GM21423 (cell line): ENCODE measurements at regions not wholly inside any gene's neighbourhood (a gene's known extent, or its start where the extent isn't known, plus 50 kb on each side); places are given as distances from the start of the nearest gene placed in this dataset.

Experiments
- ATAC-seq: cut with Tn5 transposase; IDR thresholded peaks from one replicate; pipeline ENCODE4 v1.9.1; 2021; ENCODE audit warnings: mild to moderate bottlenecking, moderate library complexity; ENCODE audit not compliant: unreplicated experiment

- ATAC-seq: no peak
These were observed 186.4 kb upstream of the ZRANB2 start for GRCh38 chr1:71267220-71267619.

DNA sequence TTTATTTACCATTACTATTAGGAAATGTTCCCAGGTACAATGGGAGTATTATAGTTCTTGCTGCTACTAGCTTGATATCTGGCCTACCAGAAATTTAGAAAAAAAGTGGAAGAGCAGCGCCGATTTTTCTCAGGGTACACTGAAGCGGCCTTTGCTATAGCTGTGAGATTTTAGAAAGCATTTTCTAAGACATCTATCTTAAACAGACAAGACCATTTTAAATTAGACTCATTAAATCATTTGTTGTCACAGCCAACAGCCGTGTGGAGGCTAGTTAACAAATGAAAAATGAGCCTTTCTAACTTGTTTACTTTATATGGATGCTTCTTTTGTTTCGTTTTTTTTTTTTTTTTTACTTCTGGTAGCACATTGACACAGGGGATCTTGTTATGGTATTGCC lies 183.2 kb upstream of the ZRANB2 start:
- no peak for ATAC-seq

GRCh38 chr1:71262970-71263369 lies 182.1 kb upstream of the ZRANB2 start:
- ATAC-seq: no peak

DNA sequence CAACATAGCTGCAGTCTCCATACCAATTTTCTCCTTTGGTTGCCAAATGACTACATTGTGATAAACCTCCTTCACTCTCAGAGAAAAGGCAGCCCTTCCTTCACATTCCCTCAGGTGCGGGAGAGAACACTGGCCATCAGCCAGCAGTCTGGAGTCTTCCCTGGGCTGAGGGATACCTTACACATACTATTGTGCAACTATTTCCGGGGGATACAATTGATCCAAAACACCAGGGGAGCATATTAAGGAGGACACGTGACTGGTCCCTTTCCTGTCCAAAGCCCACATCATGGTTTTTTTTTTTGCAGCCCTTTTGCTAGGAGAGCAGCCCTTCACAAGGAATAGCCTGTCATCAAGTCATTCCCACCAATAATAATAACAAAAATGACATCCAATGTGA lies 172.1 kb upstream of the ZRANB2 start:
- no peak for ATAC-seq

GRCh38 chr1:71245246-71245645 lies 164.4 kb upstream of the ZRANB2 start:
- ATAC-seq: no peak

DNA sequence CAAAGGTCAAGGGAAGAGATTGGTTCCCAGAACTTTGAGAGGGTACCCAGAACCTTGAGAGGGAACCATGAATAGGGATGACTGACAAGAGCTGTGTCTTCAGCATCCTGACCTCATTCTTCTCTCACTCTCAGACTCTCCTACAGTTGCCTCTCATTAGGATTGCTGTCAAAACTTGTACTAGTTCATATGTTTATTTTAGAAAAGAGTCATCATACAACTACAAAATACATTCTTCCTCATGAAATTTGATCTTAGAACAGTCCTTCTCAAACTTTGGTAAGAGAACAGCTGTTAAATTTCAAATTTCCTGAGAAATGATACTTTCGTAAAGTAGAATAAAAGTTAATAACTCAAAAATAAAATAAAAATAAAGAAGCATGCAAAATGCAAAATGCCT lies 161.4 kb upstream of the ZRANB2 start:
- ATAC-seq: no peak

DNA sequence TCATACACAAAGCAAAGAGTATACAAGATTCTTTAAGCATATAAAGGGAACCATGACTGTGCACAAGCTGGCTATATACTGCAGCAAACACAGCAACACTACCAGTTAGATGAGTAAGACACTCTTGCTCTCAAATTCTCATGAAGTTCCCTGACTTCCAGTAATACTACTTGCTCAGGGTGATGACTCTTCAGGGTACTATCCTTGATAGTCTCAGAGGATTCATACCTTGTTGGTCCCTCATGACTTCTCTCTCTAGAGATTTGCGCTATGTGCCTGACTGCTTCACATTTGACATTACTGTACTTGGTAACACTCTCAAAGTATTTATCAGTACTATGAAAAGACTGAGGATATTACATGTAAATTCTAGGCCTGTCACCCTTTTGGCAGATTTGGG lies 159.8 kb upstream of the ZRANB2 start:
- no peak for ATAC-seq

DNA sequence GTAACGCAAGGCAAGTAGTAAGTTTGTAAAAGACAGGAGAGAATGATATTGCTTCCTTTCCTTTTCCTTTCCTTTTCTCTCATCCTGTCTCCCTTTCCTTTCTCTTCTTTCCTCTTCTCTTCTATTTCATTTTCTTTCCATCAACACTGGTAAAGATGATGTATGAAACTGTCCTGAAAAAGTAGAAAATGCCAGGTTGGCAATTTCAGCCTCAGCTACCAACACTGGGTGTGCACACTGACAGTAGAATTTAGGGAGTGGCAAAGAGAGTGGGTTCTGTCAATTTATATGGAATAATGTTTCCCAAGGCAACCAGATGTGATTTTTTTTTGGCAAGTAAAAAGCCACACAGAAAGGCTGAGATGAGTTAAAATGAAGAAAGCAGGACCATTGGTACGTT lies 155.7 kb upstream of the ZRANB2 start:
- ATAC-seq: no peak

GRCh38 chr1:71233645-71234044 lies 152.8 kb upstream of the ZRANB2 start:
- ATAC-seq: no peak

DNA sequence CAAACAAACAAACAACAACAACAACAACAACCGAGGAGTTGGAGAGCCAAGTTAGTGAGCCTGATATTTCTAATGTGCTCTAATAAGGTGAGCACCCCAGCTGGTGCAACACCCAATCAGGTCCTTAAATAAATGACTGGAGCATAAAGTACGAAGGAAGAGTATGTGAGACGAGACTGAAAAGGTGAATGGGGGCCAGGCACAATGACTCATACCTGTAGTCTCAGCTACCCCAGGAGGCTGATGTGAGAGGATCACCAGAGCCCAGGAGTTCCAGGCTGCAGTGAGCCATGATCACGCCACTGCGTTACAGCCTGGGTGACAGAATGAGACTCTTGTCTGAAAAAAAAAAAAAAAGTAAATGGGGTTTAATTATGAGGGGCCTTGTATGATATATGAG lies 152.0 kb upstream of the ZRANB2 start:
- no peak for ATAC-seq

DNA sequence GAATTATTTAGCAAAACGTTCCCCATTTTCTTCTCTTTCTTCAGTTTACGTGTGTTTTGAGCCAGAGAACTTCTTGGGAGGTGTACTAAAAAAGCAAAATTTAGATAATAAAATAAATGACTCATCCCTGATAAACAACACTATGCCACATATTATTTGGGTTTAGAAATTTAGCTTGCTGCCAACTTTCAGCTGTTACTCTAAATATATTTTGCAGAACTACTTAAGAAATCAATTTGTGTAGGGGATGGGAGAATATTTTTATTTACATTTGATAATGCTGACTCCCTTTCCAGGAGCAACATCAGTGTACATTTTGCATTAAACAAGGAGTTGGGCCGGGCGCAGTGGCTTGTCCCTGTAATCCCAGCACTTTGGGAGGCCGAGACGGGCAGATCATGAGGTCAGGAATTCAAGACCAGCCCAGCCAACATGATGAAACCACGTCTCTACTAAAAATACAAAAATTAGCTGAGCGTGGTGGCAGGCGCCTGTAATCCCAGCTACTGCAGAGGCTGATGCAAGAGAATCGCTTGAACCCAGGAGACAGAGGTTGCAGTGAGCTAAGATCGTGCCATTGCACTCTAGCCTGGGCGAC lies 151.4 kb upstream of the ZRANB2 start:
- ATAC-seq: no peak

DNA sequence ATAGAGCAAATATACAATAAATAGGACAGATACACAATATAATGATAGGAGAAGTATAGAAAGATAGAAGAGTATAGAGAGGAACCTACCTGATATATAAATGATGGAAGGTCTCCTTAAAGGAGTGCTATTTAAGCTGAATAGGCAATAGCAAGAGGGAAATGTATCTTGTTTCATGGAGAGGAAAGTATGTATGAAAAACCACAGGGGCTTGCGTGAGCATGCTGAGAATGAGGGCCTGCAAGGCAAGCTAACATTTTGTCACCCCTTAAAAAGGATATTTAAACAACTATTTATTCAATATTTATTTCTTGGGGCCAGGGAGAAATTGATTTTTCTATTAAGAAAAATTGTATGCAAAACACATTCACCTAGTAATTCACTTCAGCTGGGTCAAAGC lies 150.9 kb upstream of the ZRANB2 start:
- no peak for ATAC-seq

DNA sequence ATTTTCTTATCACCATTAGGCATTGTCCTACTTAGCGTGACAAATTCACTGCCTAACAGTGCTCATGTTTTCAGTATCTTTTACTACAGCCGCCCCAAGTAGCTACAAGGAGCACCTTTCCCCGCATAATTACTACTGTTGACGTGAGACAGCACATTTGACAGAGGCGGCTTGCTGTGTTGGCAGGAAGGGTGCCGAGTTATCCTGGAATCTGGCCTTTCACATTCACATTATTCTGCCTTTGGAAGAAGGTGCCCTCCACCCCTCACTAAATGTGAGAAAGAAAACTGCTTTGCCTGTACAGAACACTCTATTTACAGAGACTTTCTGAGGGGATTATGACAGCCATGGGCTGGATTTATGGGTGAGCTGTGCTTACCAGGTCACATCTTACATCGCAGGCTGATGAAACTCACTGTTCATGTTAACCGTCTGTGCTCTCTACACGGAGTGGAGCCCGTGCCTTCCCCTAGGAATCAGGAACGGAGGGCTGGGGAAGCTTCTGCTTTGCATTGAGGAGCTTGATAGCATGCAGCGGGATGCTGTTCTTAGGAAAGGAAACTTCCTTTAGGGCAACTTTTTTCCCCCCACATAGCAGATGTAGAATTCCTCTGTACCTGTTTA lies 148.0 kb upstream of the ZRANB2 start:
- no peak for ATAC-seq

GRCh38 chr1:71228241-71228640 lies 147.4 kb upstream of the ZRANB2 start:
- no peak for ATAC-seq

DNA sequence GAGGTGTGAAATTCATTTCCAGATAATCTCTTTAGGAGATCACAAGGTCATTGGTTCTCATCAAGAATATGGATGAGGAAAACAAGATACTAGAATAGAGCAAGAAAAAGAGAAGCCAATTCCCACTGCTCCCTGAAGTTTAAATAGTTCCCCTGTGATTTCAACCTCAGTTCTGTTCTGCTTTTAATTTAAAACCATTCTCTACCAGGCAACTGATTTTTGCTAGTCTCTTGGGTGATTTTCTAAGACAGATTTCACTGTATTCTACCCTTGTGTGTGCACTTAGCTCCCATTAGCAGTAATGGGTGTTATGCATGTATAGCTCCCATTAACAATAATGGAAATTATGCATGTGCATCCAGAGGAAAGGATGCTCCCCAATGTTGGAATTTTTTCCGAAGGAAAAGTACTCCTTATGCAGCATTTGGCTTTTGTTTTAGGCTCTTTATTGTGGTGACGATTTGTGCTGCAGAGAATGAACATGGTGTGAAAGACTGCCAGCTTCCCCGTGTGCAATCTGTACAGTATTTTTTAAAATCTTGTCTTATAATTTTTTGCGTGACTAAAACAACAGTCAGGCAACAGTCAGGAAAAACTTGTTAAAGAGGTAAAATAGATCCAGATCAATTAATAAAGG lies 144.0 kb upstream of the ZRANB2 start:
- ATAC-seq: no peak

DNA sequence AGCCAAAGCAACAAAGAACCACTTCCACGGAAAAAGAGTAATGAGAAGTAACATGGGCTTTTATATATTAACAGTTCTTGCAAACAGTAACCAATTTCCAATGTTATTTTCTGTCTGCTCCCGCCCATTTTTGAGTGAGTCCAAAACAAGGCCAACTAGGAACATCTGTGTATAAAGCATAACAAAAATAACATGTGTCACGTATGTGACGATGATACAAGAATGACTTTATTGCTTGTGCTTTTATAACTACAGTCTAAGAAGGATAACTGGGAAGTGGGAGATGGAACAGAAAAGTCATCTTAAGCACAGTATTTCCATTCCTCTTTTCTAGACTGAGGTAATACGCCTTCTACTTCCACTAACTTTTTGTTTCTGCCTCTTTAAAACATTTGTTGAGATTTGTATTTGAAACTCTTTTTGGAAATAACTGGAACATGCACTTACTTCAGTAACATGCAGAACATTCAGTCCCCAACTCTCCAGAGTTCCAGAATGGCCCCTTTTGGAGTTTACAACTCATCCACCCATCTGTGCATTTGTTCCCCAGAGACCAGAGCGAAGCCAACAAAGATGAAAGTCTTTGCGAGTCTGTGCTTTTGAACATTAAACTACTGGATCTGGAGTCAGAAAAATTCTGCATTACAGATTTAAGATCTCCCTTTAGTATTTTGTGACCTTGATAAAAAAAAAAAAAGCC lies 143.0 kb upstream of the ZRANB2 start:
- ATAC-seq: no peak

- ATAC-seq: no peak
These were observed 141.8 kb upstream of the ZRANB2 start for GRCh38 chr1:71222668-71223067.

DNA sequence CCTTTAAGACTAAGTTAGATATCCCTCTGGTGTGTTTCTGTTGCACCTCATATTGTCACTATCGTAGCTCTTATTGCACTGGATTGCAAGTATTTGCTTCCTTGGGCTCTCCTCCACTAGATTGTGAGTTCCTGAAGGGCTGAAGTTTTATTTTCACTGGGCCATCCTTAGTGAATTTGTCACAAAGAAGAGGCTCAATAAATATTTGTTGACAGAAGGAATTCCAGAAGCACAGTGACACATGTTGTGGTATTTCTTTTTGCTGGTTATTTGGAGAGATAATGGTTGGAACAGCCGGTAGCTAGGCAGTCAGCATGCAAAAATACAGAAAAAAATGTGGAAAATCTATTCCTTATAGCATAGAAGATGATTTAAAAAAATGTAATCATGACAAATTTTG lies 129.9 kb upstream of the ZRANB2 start:
- ATAC-seq: no peak

GRCh38 chr1:71203241-71203640 lies 122.4 kb upstream of the ZRANB2 start:
- no peak for ATAC-seq

DNA sequence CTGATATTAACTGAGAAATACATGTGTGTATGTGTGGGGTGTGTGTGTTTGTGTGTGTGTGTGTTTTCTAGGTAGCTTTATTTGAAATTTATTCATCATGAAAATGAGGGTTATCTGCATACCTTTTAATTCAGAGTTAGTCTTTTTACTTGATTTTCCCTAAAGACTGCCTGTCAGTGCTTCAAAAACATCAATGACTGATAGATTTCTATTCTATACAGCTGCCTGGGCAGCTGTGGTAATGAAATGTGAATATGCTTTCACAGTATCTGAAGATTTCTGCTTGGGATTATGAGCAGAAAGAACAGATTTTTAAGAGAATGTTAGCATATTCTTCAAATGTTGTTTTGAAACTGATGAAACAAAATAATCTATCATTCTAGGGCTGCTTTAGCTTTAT lies 119.7 kb upstream of the ZRANB2 start:
- ATAC-seq: no peak

- ATAC-seq: no peak
These were observed 115.8 kb upstream of the ZRANB2 start for GRCh38 chr1:71196685-71197084.

- no peak for ATAC-seq
These were observed 112.3 kb upstream of the ZRANB2 start for GRCh38 chr1:71193153-71193552.
